Upper lobe of left lung (tissue), 6 donors: ENCODE measurements at regions not wholly inside any gene's neighbourhood (a gene's known extent, or its start where the extent isn't known, plus 50 kb on each side); places are given as distances from the start of the nearest gene placed in this dataset.

Experiments
- ATAC-seq, 2 donors: fragments of 200-7000 bp; cut with Tn5 transposase; one replicate each; pipeline ENCODE4 v1.9.1; 2022; ENCODE audit warnings: mild to moderate bottlenecking in 2 of 2, moderate library complexity in 2 of 2; ENCODE audit not compliant: low FRiP score in 2 of 2
- DNase-seq, 2 donors: peaks; one replicate each; pipeline ENCODE4 v3.0.0-alpha.2; 2019 to 2020
- H3K27ac ChIP-seq, 4 donors: fragments of 200-600 bp; sonication (generic); one replicate each; pipeline ENCODE4 v1.5.1; 2016 to 2019
- H3K27me3 ChIP-seq, 4 donors: fragments of 200-600 bp; sonication (generic); one replicate each; pipeline ENCODE4 v1.5.1; 2017 to 2019
- H3K36me3 ChIP-seq, 4 donors: fragments of 200-600 bp; sonication (generic); one replicate each; pipeline ENCODE4 v1.5.1; 2016 to 2019
- H3K4me1 ChIP-seq, 4 donors: fragments of 200-600 bp; sonication (generic); one replicate each; pipeline ENCODE4 v1.5.1; 2018 to 2019
- H3K4me3 ChIP-seq, 4 donors: fragments of 200-600 bp; sonication (generic); one replicate each; pipeline ENCODE4 v1.5.1; 2017 to 2019; ENCODE audit warnings: mild to moderate bottlenecking in 2 of 4, moderate library complexity in 1 of 4
- H3K9me3 ChIP-seq, 4 donors: fragments of 200-600 bp; sonication (generic); one replicate each; pipeline ENCODE4 v1.5.1; 2018 to 2019
- CTCF ChIP-seq, 6 experiments: fragments of 450-650 bp in 4 of 6; fragments of 200-600 bp in 2 of 6; sonication (generic) in 2 of 6; IDR thresholded peaks; one replicate each; pipeline ENCODE4 v1.5.1; 2016 to 2019; ENCODE audit warnings: antibody characterized with exemption in 6 of 6
- EP300 ChIP-seq, 4 donors: sonication (generic); formaldehyde crosslinking; IDR thresholded peaks; one replicate each; pipeline ENCODE4 v1.5.1; 2017; ENCODE audit warnings: antibody characterized with exemption in 4 of 4, control low read depth in 2 of 4
- POLR2A ChIP-seq, 4 donors: fragments of 450-650 bp; IDR thresholded peaks; one replicate each; pipeline ENCODE4 v1.5.1; 2016 to 2017; ENCODE audit warnings: antibody characterized with exemption in 4 of 4, mild to moderate bottlenecking in 2 of 4
- POLR2AphosphoS5 ChIP-seq, 2 donors: sonication (generic); formaldehyde crosslinking; IDR thresholded peaks; one replicate each; pipeline ENCODE4 v1.5.1; 2017; ENCODE audit warnings: antibody characterized with exemption in 2 of 2
- WGBS, 2 donors: methylation state at CpG; one replicate each; pipeline ENCODE4 v1.1.5; 2017 to 2018; 5-methylcytosine and 5-hydroxymethylcytosine counted together
- donor health status: DM: no; HTN: no; CAD: no; lungs with moderate emphysema.
- donor health status: DM: no; HTN: yes; CAD: no; lungs with severe emphysema.

- H3K4me3 ChIP-seq = no peak overlapping the region
- H3K27me3 ChIP-seq = no peaks in the 10 kb centered on the region
- ATAC-seq (no peak), DNase-seq (no peak)
- no peaks in the 10 kb centered on the region for H3K9me3 ChIP-seq
- no peak for TF ChIP-seq POLR2A (IDR thresholded peaks at IDR 0.05)
- no peak for TF ChIP-seq CTCF (IDR thresholded peaks at IDR 0.05)
- TF ChIP-seq POLR2AphosphoS5 (IDR thresholded peaks at IDR 0.05) = no peak
- no peak for TF ChIP-seq EP300 (IDR thresholded peaks at IDR 0.05)
- 94 to 97% methylated on average over 7 of the region's 7 CpGs for WGBS, 2 donors
- no peaks in the 10 kb centered on the region for H3K4me1 ChIP-seq
- no peaks in the 10 kb centered on the region for H3K36me3 ChIP-seq
- no peak overlapping the region for H3K27ac ChIP-seq
Observed at GRCh38 chr16:51757124-51757470, 606.0 kb upstream of the SALL1 start.

GRCh38 chr16:51756447-51757123 lies 605.5 kb upstream of the SALL1 start:
- no peak overlapping the region for H3K27ac ChIP-seq
- H3K27me3 ChIP-seq = no peaks in the 10 kb centered on the region
- ATAC-seq = no peak
- no peak overlapping the region for H3K4me3 ChIP-seq
- no peaks in the 10 kb centered on the region for H3K9me3 ChIP-seq
- no peaks in the 10 kb centered on the region for H3K36me3 ChIP-seq
- DNase-seq = no peak
- no peaks in the 10 kb centered on the region for H3K4me1 ChIP-seq
- TF ChIP-seq CTCF (IDR thresholded peaks at IDR 0.05) (no peak), EP300 (IDR thresholded peaks at IDR 0.05) (no peak), POLR2A (IDR thresholded peaks at IDR 0.05) (no peak), POLR2AphosphoS5 (IDR thresholded peaks at IDR 0.05) (no peak)
- 60 to 79% methylated on average over 14 of the region's 14 CpGs for WGBS, 2 donors

- H3K9me3 ChIP-seq = no peaks in the 10 kb centered on the region
- 70 to 77% methylated on average over 4 of the region's 4 CpGs for WGBS, 2 donors
- H3K4me3 ChIP-seq = no peak overlapping the region
- no peak for DNase-seq
- no peaks in the 10 kb centered on the region for H3K36me3 ChIP-seq
- H3K4me1 ChIP-seq = no peaks in the 10 kb centered on the region
- no peak overlapping the region for H3K27ac ChIP-seq
- TF ChIP-seq POLR2A (IDR thresholded peaks at IDR 0.05) (no peak), POLR2AphosphoS5 (IDR thresholded peaks at IDR 0.05) (no peak), CTCF (IDR thresholded peaks at IDR 0.05) (no peak), EP300 (IDR thresholded peaks at IDR 0.05) (no peak)
- no peaks in the 10 kb centered on the region for H3K27me3 ChIP-seq
- no peak for ATAC-seq
Observed at GRCh38 chr16:51755577-51756355, 604.7 kb upstream of the SALL1 start.

- Histone ChIP-seq H3K4me1 (no peaks in the 10 kb centered on the region), H3K27me3 (no peaks in the 10 kb centered on the region), H3K27ac (no peak overlapping the region), H3K9me3 (no peaks in the 10 kb centered on the region), H3K4me3 (no peak overlapping the region), H3K36me3 (no peaks in the 10 kb centered on the region)
- TF ChIP-seq CTCF (IDR thresholded peaks at IDR 0.05) (no peak), EP300 (IDR thresholded peaks at IDR 0.05) (no peak), POLR2AphosphoS5 (IDR thresholded peaks at IDR 0.05) (no peak), POLR2A (IDR thresholded peaks at IDR 0.05) (no peak)
- DNase-seq (peak in 1 of 2 donors; percentile 3), ATAC-seq (no peak)
- WGBS, 2 donors = 37 to 45% methylated on average over 10 to 12 of the region's 12 CpGs
Observed at GRCh38 chr16:51755039-51755501, 604.0 kb upstream of the SALL1 start.
